ENCODE measurements at regions not wholly inside any gene's neighbourhood (a gene's known extent, or its start where the extent isn't known, plus 50 kb on each side); places are given as distances from the start of the nearest gene placed in this dataset.

DNA sequence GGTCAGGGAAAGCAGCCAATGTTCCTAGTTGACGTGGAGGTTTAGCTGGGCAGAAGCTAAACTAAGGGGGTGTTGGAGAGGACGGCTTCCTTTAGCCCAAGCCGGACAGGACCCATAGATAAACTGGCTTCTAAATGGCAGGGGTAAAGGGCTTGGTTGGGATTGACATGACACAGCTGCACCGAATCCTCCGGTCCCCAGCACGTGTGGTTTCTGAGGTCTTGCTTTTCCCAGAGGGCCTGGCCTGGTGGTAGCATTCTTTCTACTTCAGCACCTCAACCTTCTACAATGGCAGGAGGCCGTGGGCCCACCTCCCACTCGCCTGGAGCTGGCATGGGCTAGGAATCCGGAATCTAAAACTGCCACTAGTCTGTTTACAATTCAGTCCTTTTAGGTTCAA is 163.0 kb downstream of the FGF9 start:
- Histone ChIP-seq H3K9me2 (ENCODE audit: insufficient read depth) (no peaks in the 10 kb centered on the region), H3K4me3 (no peak overlapping the region), H3K36me3 (ENCODE audit: insufficient read depth) (no peaks in the 10 kb centered on the region), H3K79me2 (replicated peaks; ENCODE audit: insufficient read depth) (no peaks in the 10 kb centered on the region), H3K27me3 (ENCODE audit: insufficient read depth) (no peaks in the 10 kb centered on the region), H3F3A (replicated peaks; ENCODE audit: low read depth) (no peaks in the 10 kb centered on the region), H3K4me2 (no peak overlapping the region), H2AFZ (no peak overlapping the region), H3K27ac (ENCODE audit: low read depth) (no peak overlapping the region), H3K4me1 (ENCODE audit: insufficient read depth) (no peaks in the 10 kb centered on the region), H4K20me1 (replicated peaks; ENCODE audit: insufficient read depth) (no peaks in the 10 kb centered on the region)
- DNase-seq (ENCODE audit: low spot score) = no peak
- ATAC-seq = no peak
- Mint-ChIP-seq H3K27me3 (ENCODE audit: insufficient read depth, low read depth, poor library complexity) (no peaks in the 10 kb centered on the region), H3K27ac (no peak overlapping the region), H3K9me3 (peaks cover 7% of the 10 kb centered on the region; the same call in 1 of the 3 replicates), H3K4me1 (peaks cover 8% of the 10 kb centered on the region), H3K4me3 (no peak overlapping the region), H3K36me3 (ENCODE audit: low read depth) (no peaks in the 10 kb centered on the region)
- TF ChIP-seq EZH2 (IDR thresholded peaks at IDR 0.05; ENCODE audit: low read depth, unreplicated experiment) = no peak
- no peak for TF ChIP-seq STAT1 (IDR thresholded peaks at IDR 0.05; ENCODE audit: unreplicated experiment)
- no peak for TF ChIP-seq EZH2phosphoT487 (IDR thresholded peaks at IDR 0.05; ENCODE audit: unreplicated experiment)
- no peak for TF ChIP-seq CREB1 (CRISPR knock-in tag; IDR thresholded peaks at IDR 0.05; ENCODE audit: low read depth)
- TF ChIP-seq, protein P1, sequence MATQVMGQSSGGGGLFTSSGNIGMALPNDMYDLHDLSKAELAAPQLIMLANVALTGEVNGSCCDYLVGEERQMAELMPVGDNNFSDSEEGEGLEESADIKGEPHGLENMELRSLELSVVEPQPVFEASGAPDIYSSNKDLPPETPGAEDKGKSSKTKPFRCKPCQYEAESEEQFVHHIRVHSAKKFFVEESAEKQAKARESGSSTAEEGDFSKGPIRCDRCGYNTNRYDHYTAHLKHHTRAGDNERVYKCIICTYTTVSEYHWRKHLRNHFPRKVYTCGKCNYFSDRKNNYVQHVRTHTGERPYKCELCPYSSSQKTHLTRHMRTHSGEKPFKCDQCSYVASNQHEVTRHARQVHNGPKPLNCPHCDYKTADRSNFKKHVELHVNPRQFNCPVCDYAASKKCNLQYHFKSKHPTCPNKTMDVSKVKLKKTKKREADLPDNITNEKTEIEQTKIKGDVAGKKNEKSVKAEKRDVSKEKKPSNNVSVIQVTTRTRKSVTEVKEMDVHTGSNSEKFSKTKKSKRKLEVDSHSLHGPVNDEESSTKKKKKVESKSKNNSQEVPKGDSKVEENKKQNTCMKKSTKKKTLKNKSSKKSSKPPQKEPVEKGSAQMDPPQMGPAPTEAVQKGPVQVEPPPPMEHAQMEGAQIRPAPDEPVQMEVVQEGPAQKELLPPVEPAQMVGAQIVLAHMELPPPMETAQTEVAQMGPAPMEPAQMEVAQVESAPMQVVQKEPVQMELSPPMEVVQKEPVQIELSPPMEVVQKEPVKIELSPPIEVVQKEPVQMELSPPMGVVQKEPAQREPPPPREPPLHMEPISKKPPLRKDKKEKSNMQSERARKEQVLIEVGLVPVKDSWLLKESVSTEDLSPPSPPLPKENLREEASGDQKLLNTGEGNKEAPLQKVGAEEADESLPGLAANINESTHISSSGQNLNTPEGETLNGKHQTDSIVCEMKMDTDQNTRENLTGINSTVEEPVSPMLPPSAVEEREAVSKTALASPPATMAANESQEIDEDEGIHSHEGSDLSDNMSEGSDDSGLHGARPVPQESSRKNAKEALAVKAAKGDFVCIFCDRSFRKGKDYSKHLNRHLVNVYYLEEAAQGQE (IDR thresholded peaks at IDR 0.05; ENCODE audit: unreplicated experiment) = no peak
- no peak for TF ChIP-seq NANOG (IDR thresholded peaks at IDR 0.05; ENCODE audit: borderline replicate concordance)
- TF ChIP-seq, protein P2, sequence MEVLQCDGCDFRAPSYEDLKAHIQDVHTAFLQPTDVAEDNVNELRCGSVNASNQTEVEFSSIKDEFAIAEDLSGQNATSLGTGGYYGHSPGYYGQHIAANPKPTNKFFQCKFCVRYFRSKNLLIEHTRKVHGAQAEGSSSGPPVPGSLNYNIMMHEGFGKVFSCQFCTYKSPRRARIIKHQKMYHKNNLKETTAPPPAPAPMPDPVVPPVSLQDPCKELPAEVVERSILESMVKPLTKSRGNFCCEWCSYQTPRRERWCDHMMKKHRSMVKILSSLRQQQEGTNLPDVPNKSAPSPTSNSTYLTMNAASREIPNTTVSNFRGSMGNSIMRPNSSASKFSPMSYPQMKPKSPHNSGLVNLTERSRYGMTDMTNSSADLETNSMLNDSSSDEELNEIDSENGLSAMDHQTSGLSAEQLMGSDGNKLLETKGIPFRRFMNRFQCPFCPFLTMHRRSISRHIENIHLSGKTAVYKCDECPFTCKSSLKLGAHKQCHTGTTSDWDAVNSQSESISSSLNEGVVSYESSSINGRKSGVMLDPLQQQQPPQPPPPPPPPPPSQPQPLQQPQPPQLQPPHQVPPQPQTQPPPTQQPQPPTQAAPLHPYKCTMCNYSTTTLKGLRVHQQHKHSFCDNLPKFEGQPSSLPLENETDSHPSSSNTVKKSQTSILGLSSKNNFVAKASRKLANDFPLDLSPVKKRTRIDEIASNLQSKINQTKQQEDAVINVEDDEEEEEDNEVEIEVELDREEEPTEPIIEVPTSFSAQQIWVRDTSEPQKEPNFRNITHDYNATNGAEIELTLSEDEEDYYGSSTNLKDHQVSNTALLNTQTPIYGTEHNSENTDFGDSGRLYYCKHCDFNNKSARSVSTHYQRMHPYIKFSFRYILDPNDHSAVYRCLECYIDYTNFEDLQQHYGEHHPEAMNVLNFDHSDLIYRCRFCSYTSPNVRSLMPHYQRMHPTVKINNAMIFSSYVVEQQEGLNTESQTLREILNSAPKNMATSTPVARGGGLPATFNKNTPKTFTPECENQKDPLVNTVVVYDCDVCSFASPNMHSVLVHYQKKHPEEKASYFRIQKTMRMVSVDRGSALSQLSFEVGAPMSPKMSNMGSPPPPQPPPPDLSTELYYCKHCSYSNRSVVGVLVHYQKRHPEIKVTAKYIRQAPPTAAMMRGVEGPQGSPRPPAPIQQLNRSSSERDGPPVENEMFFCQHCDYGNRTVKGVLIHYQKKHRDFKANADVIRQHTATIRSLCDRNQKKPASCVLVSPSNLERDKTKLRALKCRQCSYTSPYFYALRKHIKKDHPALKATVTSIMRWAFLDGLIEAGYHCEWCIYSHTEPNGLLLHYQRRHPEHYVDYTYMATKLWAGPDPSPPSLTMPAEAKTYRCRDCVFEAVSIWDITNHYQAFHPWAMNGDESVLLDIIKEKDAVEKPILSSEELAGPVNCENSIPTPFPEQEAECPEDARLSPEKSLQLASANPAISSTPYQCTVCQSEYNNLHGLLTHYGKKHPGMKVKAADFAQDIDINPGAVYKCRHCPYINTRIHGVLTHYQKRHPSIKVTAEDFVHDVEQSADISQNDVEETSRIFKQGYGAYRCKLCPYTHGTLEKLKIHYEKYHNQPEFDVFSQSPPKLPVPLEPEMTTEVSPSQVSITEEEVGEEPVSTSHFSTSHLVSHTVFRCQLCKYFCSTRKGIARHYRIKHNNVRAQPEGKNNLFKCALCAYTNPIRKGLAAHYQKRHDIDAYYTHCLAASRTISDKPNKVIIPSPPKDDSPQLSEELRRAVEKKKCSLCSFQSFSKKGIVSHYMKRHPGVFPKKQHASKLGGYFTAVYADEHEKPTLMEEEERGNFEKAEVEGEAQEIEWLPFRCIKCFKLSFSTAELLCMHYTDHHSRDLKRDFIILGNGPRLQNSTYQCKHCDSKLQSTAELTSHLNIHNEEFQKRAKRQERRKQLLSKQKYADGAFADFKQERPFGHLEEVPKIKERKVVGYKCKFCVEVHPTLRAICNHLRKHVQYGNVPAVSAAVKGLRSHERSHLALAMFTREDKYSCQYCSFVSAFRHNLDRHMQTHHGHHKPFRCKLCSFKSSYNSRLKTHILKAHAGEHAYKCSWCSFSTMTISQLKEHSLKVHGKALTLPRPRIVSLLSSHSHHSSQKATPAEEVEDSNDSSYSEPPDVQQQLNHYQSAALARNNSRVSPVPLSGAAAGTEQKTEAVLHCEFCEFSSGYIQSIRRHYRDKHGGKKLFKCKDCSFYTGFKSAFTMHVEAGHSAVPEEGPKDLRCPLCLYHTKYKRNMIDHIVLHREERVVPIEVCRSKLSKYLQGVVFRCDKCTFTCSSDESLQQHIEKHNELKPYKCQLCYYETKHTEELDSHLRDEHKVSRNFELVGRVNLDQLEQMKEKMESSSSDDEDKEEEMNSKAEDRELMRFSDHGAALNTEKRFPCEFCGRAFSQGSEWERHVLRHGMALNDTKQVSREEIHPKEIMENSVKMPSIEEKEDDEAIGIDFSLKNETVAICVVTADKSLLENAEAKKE (CRISPR knock-in tag; IDR thresholded peaks at IDR 0.05) = no peak
- no peak for TF ChIP-seq ZNF114 (CRISPR knock-in tag; IDR thresholded peaks at IDR 0.05)
- TF ChIP-seq ZNF331 (CRISPR knock-in tag; IDR thresholded peaks at IDR 0.05; ENCODE audit: low read depth) = no peak
- TF ChIP-seq JUNB (IDR thresholded peaks at IDR 0.05; ENCODE audit: unreplicated experiment) = no peak
- TF ChIP-seq, protein P3, sequence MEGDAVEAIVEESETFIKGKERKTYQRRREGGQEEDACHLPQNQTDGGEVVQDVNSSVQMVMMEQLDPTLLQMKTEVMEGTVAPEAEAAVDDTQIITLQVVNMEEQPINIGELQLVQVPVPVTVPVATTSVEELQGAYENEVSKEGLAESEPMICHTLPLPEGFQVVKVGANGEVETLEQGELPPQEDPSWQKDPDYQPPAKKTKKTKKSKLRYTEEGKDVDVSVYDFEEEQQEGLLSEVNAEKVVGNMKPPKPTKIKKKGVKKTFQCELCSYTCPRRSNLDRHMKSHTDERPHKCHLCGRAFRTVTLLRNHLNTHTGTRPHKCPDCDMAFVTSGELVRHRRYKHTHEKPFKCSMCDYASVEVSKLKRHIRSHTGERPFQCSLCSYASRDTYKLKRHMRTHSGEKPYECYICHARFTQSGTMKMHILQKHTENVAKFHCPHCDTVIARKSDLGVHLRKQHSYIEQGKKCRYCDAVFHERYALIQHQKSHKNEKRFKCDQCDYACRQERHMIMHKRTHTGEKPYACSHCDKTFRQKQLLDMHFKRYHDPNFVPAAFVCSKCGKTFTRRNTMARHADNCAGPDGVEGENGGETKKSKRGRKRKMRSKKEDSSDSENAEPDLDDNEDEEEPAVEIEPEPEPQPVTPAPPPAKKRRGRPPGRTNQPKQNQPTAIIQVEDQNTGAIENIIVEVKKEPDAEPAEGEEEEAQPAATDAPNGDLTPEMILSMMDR (conservative IDR thresholded peaks at IDR 0.05; ENCODE audit: low read depth in 2 of 2) = no peak
- no peak for TF ChIP-seq POLR2AphosphoS5 (IDR thresholded peaks at IDR 0.05; ENCODE audit: low read depth)
- TF ChIP-seq, protein P4, sequence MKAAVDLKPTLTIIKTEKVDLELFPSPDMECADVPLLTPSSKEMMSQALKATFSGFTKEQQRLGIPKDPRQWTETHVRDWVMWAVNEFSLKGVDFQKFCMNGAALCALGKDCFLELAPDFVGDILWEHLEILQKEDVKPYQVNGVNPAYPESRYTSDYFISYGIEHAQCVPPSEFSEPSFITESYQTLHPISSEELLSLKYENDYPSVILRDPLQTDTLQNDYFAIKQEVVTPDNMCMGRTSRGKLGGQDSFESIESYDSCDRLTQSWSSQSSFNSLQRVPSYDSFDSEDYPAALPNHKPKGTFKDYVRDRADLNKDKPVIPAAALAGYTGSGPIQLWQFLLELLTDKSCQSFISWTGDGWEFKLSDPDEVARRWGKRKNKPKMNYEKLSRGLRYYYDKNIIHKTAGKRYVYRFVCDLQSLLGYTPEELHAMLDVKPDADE (IDR thresholded peaks at IDR 0.05) = no peak

Data from GM23338 (cell line).